ENCODE measurements at regions not wholly inside any gene's neighbourhood (a gene's known extent, or its start where the extent isn't known, plus 50 kb on each side); places are given as distances from the start of the nearest gene placed in this dataset.
"Not testable (repeated sequence)": the region's sequence is repeated elsewhere in the genome, so short reads cannot be mapped to it uniquely, and the experiment has no call there.

DNA sequence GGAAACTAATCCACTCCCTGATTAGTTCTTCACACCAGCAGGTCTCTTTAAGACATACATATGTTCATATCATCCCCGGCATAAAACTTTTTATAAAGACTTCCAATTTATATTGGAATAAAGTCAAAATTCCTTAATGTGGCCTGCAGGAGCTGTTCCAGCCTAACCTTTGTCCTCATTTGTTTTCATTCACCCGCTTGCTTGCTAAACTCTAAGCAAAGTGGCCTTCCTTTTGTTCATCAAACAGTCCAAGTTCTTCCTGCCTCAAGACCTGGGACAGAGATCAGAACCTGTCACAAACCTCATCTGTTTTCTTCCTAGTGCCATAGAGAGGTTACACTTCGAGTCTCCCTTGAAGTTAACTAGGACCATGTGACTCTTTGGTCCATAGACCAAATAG is 339.4 kb upstream of the ID2 start:
- DNase-seq: no peak

DNA sequence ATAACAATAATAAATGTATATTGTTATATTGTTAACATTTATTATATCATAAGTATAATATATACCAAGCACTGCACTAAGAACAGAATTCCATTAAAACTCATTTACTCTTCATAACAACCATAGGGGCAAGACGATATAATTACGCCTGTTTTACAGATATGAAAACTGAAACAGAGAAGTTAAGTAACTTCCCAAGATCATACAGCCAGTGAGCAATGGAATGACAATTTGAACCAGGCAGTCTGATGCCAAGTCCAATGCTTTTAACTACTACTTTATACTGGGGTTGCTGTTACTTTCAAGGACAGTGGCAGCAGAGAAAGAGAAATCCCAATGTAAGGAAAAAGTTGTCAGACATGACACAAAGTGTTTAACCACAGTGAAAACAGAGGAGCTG is 338.8 kb upstream of the ID2 start:
- DNase-seq: no peak

DNA sequence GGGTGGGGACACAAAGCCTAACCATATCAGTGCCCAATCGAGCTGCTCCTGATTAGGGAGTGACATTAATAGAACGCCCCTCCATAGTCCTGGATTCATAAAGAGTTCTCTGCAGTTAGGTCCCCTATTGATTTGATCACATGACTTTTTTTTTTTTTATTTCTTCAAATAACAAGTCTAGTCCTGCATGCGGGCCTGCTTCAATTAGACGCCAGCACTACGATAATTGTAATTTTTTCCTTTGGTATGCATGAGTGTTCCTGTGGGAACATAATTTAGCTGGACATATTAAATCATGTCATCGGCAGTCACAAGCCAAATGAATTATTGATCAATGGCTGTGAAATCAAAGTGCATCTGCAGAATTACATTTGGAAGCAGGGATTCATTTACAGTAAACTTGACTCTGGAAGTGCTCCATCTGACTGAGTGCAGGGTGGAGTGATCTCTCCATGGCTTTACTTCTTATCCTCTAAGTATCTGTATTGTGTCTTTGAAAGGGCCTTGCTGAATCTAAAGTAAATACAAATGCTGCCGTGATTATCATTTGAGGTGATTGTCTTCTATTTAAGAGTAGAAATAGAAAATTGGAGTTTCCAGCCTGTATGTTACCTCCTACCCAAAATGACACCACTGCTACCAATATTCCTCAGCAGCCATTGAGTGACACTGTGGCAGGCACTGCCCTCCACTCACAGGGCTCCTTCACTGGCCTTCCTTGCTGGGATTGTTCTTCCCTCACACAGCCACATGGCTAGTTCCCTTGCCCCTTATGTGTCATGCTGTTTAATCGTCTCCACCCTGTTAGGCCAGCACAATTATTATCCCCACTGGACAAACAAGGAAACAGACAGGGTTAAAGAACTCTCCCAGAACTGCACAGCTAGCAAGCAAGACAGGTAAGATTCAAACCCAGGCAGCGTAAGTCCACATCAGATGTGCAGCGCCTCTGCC is 337.4 kb upstream of the ID2 start:
- no peak for DNase-seq

DNA sequence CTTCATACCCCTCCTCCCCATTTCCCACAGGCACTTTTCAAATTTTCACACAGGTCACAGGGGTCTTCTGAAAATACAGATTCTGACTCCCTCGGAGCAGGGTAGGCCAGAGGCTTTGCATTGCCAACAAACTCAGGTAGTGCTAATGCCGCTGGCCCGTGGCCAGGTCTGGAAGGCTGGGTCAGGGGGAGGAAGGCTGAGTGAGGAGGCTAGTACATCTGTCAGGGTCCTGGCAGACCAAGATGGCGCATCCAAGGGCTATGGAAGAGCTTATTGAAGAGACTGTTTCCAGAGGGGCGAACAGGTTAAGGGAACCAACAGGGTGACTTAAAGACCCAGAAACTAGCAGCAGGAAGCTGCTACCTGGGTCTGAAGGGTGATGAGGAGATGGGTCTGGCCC is 336.7 kb upstream of the ID2 start:
- DNase-seq: no peak

DNA sequence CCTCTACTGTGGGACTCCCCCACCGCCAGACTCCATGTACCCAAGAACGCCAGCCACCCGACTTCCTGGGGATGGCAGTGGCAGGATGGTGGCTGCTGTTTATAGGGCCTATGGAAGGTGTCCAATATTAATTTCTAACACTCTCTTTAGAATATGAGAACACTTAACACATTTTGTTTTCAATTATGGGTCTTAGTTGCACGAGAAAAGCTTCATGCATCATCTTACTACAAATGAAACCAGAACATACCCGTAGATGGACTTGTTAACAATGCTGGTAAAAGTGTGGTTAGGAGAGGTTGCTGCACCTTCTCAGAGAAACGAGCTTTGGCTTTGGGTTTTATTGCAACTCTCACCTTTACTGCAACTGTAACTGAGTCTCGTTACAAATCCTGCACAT is 335.6 kb upstream of the ID2 start:
- no peak for DNase-seq

DNA sequence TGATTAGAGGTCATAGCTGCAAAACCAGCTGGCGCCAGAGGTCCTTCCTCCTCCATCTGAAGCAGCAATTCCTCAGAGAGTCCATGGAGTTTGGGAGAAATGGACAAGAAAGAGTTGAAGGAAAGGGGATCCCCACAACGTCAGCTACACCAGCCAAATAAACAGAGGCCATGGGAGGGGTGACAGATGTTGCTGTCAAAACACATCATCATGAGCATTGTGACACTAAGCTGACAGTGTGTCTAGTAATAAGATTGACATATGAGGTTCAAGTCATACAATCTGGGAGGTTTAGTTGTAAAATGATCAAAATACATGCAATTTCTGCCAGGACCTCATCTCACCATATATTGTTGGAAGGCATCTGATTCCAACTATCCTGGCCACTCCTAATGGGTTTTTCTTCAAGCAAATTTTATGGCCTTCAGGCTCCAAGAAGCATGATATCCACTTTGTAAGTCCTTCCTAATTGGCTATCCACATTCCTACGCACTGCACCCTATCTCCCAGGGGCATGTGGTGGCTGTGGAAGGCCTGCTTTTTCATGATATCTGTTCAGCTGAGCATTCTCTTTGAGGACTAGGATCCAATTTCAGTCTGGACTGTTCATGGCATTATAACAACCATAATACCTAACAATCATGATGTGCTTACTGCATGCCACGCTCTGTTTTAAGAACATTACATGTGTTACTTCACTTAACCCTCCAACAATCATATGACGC is 335.0 kb upstream of the ID2 start:
- DNase-seq: no peak

DNA sequence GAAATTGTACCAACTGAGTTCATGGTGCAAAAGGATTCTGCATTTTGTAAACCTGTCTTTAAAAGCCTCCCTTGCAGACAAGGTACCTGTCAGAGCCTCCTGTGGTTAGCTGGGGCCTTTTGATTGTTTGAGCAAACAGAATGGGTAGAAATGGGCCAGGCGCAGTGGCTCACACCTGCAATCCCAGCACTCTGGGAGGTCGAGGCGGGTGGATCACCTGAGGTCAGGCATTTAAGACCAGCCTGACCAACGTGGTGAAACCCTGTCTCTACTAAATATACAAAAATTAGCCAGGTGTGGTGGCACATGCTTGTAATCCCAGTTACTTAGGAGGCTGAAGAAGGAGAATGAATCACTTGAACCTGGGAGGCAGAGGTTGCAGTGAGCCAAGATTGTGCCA is 332.9 kb upstream of the ID2 start:
- not testable (repeated sequence) for DNase-seq

DNA sequence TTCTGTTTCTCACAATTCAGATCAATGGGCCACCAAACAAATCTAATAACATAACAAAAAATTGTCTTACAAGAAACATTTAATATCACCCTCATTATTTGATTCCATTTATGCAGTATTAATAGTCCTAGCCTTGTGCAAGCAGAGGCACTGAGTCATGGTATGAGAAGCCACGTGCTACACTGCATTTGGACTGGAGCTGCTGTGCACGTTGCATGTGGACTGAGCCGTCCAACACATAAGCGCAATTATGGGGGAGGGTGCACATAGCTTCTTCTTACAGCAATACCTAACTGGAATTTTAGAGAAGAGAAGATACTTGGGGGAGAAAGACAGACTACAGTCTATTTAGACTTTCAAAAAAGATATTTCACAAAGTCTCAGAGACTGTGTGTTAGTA is 329.6 kb upstream of the ID2 start:
- no peak for DNase-seq

DNA sequence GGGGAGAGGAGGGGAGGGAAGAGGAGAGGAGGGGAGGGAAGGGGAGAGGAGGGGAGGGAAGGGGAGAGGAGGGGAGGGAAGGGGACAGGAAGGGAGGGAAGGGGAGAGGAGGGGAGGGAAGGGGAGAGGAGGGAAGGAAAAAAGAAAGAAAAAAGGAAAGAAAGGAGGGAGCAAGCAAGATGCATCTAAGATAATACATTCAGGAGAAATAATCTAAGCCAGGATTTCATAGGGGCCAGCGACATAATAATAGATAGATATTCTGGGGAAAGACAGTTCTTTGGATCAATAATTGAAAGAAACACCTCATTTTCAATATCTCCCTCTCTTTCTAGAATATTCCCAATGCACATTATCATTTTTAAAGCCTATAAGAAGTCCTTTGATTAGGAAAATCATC is 328.9 kb upstream of the ID2 start:
- DNase-seq: no peak

DNA sequence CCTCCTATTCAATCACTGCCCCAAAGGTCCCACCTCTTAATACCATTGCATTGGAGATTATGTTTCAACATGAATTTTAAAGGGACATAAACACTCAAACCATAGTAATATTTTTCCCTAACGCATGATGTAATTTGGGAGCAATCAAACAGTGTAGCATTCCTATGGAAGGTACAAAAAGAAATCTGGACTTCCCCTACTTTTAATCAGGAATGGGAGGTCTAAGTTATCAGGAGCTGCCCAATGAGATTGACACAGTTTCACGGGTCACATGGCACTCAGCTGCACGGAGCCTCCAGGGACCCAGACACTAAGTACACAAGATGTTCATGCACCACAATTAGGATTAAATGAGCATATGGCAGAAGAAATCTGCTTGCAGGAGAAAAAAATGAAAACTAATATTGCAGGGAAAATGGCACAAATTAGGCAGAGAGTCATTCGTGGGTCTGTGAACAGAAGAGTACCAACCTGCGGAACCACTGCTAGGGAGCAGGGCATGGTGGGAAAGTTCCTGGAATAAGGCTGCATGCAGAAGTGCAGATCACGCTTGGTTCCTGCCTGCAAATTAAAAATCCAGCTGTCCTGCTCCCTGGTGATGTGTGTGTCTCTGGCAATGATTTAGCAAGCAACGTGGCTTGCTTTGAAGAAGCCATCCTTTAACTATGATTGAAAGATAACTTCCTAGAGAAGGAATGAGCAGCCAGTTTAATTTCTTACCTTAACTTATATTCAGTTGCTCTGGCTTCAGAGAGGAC is 326.6 kb upstream of the ID2 start:
- DNase-seq: no peak

DNA sequence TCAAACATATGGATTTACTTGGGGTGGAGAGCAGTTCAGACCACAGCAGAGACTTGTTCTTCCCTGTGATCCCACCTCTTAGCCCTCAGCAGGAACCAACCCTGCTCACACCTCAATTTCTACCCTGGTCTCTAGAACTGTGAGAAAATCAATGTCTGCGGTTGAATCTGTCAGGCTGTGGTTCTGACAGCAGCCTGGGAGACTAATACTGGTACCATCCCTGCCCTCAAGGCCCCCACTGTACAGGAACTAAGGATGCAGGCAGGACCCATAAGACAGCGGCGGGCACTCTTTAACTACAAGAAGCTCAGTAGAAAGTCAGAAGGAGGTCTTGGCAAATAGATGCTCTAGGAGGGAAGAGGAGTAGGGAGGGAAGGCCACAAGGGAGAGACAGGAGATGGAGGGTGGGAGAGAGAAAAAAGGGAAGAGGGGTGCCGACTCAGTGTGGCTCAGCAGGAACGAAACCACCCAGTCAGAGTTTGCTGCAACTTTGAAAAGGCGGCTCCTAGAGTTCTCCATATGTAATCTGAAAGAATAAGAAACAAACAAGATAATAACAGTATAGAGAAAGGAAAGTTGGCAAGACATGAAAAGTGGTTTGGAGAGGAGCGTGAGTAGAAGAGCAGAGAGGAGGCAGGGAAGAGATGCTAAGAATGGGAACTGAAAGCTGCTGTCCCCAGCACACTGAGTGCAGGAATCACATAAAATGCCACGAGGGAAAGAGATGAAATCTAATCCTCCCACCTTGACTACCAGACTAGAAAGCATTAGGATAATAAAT is 323.9 kb upstream of the ID2 start:
- no peak for DNase-seq

DNA sequence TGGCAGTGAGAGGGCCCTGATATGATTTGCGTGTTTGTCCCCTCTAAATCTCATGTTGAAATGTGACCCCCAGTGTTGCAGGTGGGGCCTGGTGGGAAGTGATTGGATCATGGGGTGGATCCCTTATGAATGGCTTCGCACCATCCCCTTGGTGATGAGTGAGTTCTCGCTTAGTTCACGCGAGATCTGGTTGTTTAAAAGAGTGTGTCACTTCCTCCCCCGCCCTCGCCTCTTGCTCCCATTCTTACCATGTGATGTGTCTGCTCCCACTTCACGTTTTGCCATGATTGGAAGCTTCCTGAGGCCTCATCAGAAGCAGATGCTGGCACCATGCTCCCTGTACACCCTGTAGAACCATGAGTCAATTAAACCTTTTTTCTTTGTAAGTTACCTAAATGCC is 319.9 kb upstream of the ID2 start:
- no peak for DNase-seq

DNA sequence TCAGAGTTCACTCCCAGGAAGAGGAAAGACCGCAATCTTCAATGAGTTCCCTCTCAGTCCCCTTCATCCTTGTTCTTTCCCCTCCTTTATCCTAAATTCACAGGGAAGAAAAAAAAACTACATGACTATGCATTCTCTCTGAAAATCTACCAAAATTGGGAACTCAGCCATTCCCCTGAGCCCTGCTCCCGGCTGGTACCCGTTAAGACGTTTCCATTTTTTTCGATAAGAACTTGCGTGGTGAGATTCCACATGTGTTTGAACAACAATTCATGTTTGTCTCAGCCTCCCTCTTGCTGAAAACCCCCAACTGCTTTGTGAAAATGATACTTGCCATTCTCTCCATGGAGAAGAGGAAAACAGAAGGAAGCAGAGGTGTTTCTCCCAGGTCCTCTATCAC is 318.7 kb upstream of the ID2 start:
- DNase-seq: no peak

DNA sequence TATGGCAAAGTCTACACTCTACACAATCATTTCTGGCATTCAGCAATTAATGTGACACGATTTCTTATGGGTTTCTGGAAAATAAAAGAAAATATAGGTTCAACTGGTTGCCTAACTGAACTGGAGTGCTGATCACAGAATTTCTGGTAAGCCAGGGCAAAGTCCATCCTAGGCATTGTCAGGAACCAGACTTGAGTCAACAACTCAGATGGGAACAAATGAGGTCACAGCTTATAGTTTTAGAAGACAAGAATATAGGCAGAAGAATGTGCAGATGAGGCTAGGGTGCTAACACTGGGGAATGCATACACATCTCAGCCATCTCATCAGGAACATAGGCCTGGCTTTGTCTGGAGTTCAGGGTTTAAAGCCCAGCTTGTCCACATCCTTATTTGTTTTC is 317.2 kb upstream of the ID2 start:
- no peak for DNase-seq

DNA sequence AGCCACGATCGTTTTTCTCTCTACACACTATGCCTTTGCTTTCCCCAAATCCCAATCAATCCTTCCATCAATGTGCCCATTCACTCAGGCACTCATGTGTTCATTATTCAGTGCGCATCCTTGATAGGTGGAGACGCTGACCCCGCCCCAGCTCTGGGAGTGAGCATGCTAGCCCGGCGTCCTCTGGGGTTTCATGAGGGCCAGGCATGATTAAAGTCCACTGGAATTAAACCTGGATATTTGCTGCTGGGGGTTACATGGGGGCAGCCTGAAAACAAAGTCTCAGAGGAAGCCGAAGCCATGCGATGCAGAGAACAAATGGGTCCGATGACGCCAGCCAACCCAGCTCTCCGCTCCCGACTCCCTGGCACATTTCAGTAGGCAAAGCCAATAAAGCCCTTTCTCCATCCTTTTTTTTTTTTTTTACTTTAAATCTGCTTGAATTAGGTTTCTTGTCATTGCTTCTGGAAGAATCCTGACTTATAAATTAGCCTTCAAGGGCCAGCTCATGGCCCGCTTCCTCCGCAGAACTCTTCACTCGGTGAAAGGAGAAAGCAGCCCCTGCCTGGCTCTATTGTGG is 316.4 kb upstream of the ID2 start:
- no peak for DNase-seq

DNA sequence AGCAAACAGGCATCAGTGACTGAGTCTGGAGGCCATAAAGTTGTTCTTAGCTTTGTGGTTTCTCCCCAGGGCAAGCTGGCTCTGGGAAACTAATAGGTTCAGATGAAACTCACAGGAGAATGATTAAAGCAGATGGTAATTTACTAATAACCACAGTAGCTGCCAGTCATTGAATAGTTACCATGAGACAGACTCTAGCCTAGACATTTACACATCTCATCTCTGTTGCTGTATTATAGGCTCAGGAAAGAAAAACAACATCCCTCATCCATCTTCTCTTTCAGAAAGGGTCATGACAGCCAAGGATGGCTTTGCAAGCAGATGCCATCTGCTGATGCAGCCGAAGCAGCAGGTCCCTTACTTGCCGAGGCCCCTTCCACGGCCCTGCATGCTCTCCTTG is 314.0 kb upstream of the ID2 start:
- no peak for DNase-seq

DNA sequence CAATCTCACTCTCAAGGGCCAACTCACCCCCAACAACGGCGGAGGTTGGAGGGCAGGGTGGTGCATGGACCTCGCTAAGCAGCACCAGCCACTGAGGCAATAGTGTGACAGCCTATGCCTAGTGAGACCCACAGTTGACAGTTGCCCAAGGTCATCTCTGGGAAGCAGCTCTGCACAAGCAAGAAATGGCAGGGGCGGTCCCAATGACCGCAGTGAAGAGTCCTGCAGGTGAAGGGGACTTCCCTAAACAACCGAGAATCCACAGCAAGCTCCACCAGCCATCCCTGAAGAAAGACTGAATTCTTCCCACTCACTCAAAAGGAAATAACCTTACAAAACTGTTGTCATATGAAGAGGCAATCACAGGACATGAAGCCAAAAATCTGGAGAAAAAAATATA is 313.4 kb upstream of the ID2 start:
- DNase-seq: no peak

DNA sequence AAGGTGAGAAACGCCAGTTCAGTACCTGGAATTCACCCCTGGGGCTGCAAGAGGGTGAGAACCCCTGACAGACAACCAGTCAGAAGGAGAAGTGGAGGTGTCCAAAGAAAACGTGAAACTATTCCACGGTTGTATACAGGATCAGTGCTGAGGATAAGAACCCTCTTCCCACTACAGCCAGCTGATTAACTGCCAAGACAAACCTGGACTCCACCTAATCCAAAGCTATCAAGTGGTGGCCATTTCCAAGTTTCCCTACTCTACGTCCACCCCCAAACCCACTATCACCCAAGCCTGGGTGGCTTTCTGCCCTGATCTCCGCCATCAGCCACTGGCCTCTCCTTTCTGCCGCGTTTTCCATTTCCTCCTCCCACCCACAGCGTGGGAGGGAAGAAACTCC is 312.3 kb upstream of the ID2 start:
- DNase-seq: no peak

DNA sequence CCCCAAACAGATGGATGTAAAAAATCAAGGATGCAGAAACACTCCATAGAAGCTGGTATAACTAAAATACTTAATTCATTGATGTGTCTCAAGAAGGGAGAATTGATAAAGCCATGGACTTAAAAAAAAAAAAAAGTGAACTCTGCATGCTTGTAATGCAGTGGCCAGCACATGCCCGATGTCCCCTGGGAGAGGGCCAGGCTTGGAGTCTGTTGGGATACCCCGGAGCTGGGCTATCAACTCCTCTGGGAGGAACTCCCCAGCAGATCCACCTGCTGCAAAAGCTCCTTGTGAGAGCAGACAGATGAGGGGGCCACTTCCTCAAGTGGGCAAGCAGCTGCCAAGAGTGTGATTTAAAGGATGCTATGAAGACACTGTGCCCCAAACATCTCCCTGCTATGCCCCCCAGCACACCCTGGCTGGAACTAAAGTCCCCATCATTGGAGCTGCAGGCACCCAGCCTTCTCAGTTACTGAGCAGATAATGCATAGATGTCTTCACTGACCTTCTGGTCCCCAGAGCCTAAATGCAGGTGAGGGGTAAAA is 311.5 kb upstream of the ID2 start:
- DNase-seq: no peak

DNA sequence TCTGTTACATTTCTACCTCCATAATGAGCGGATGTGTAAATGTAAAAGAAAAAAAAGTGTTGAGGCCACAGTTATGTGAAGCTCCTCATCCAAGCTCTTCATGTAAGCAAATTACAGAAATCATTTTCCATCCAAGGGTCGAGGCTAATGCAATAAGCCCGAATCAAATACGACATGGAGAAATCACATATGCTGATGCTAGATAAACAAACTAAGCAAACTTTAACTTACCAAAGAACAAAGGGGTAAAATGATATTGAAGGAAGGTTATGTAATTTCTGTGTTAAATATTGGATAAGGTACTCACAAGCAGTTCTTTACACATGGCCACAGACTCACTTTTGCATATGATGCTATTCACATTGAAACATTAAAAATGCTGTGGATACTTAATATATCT is 310.2 kb upstream of the ID2 start:
- no peak for DNase-seq

DNA sequence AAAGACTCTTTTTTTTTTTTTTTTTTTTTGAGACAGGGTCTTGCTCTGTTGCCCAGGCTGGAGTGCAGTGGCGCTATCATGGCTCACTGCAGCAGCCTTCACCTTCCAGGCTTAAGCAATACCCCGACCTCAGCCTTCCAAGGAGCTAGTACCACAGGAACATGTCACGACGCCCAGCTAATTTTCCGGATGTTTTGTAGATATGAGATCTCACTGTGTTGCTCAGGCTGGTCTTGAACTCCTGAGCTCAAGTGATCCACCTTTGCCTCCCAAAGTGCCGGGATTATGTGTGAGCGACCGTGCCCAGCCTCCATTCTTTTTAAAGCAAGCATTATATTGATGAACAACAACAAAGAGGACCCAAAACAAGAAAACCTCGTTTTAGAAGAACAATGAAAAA is 307.1 kb upstream of the ID2 start:
- no peak for DNase-seq

Data from DMS79 treated with DMSO at 0.1 percent for 48 hours (cell line).